Mesothelial cell of epicardium (in vitro differentiated cells): ENCODE measurements at regions not wholly inside any gene's neighbourhood (a gene's known extent, or its start where the extent isn't known, plus 50 kb on each side); places are given as distances from the start of the nearest gene placed in this dataset.
A peak's percentile ranks its signal among the peaks of the same experiment; 100 is the strongest.

Experiments
- DNase-seq, 2 experiments: peaks; one replicate each; pipeline ENCODE4 v3.0.0; 2021; ENCODE audit warnings: low spot score in 2 of 2; ENCODE audit not compliant: unreplicated experiment in 2 of 2
- H3K27ac Mint-ChIP-seq: 2 replicates; pipeline ENCODE4 v1.8.0; 2021; ENCODE audit warnings: mixed read lengths
- H3K27me3 Mint-ChIP-seq: 2 replicates; pipeline ENCODE4 v1.8.0; 2021; ENCODE audit warnings: low read depth, mixed read lengths
- H3K36me3 Mint-ChIP-seq: 2 replicates; pipeline ENCODE4 v1.8.0; 2021; ENCODE audit warnings: mixed read lengths
- H3K4me1 Mint-ChIP-seq: 2 replicates; pipeline ENCODE4 v1.8.0; 2021; ENCODE audit warnings: mixed read lengths
- H3K4me3 Mint-ChIP-seq: 2 replicates; pipeline ENCODE4 v1.8.0; 2021; ENCODE audit warnings: mild to moderate bottlenecking, moderate library complexity, mixed read lengths
- H3K9me3 Mint-ChIP-seq: 2 replicates; pipeline ENCODE4 v1.8.0; 2021; ENCODE audit warnings: mixed read lengths
- CTCF ChIP-seq: fragments of 200-600 bp; sonication (generic); IDR thresholded peaks from one replicate; pipeline ENCODE4 v1.5.0; 2021; ENCODE audit warnings: antibody characterized with exemption; ENCODE audit not compliant: unreplicated experiment

GRCh38 chr3:34832865-34833508 is 806.3 kb upstream of the ARPP21 start:
- Mint-ChIP-seq H3K4me3 (no peak overlapping the region), H3K4me1 (no peaks in the 10 kb centered on the region), H3K27ac (no peak overlapping the region), H3K27me3 (peaks cover 62% of the 10 kb centered on the region), H3K9me3 (peaks cover 3% of the 10 kb centered on the region), H3K36me3 (no peaks in the 10 kb centered on the region)
- no peak for DNase-seq
- no peak for TF ChIP-seq CTCF

DNA sequence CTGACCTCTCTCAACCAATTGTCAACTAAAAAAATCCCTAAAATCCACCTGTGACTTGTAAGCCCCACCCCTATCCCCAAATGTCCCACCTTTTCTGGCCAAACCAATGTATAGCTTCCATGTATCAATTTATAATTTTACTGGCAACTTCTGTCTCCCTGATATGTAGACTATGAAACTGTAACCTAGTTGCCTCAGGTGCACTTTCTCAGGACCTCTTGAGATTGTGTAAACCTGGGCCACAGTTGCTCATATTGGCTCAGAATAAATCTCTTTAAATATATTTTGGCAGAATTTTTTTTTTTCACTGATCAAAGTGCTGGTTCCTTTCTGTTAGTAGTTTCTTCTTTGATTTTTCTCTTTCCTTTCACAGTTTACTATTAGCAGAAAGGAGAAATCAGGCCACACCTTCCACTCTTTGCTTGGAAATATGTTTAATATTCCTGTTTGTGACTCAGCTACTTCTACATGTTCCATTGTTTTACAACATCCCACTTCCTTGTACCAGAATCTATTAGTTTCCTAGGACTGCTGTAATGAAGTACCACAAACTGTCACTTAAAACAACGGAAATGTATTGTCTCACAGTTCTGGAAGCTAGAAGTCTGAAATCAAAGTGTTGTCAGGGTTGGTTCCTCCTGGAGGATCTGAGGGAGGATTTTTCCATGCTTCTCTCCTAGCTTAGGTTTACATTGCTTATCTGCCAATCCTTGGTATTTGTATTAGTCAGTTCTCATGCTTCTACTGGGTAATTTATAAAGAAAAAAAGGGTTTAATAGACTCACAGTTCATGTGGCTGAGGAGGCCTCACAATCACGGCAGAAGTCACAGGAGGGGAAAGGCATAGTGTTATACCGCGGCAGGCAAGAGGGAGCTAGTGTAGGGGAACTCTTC is 801.2 kb upstream of the ARPP21 start:
- Mint-ChIP-seq H3K9me3 (no peaks in the 10 kb centered on the region), H3K27ac (no peak overlapping the region), H3K27me3 (peaks cover 62% of the 10 kb centered on the region), H3K4me1 (no peaks in the 10 kb centered on the region), H3K4me3 (no peak overlapping the region), H3K36me3 (no peaks in the 10 kb centered on the region)
- TF ChIP-seq CTCF = no peak
- no peak for DNase-seq

DNA sequence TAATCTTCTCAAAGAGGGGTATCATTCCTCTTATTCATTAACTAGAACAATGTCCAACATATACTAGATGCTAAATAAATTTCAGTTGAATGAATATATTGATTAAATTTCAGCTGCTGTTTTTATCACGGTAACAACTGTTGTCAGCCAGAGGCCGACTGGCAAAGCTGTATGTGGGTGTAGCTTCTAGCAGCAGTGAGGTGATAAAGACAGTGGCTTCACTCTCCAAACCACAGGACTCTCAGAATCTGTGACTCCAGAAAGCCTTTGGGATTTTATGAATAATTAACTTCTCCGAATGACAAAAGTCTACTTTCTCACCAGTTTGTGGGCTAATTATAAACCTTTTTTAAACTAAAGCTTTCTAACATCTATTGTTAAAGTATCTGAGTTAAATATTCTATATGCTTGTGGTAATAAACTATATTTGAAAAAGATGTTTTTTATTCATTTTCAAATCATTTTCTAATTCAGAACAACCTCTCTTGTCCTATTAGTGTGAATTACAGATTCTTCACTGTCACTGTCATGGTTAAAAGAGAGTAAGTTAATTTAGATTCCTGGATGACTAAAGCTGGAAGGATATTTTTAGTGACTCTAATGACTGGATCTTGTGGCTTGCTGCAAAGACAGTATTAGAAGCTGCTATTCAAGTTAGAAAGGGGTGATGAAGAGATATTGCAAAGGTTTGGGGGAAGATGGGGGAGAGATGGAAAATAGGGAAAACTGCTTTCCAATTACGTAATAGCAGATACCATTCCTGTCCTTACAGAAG is 796.4 kb upstream of the ARPP21 start:
- DNase-seq = no peak
- TF ChIP-seq CTCF = no peak
- no peak overlapping the region for H3K27ac Mint-ChIP-seq
- no peak overlapping the region for H3K4me3 Mint-ChIP-seq
- no peaks in the 10 kb centered on the region for H3K9me3 Mint-ChIP-seq
- no peaks in the 10 kb centered on the region for H3K36me3 Mint-ChIP-seq
- no peaks in the 10 kb centered on the region for H3K4me1 Mint-ChIP-seq
- peaks cover 85% of the 10 kb centered on the region for H3K27me3 Mint-ChIP-seq

GRCh38 chr3:34844323-34844620 is 795.1 kb upstream of the ARPP21 start:
- Mint-ChIP-seq H3K27ac (no peak overlapping the region), H3K4me1 (peaks cover 2% of the 10 kb centered on the region)

DNA sequence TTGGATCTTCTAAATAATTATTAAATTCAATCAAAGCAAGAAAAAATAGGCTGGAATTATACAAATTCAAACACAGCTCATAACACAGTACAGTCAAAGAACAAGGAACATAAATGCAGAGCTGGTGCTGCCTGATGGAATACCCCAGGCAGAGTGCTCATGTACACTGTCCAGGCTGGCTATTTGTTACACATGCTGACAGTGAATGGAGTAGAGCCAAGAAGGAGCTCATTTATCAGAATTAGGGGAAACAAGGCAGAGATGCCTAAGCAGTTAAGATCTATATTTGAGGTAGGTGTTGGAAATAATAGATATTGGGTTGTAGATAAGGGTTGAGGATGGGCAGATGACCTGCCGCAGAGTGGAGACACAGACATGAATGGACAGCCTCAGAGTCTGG is 788.2 kb upstream of the ARPP21 start:
- Mint-ChIP-seq H3K36me3 (no peaks in the 10 kb centered on the region), H3K27me3 (peaks cover 78% of the 10 kb centered on the region), H3K27ac (no peak overlapping the region), H3K4me3 (no peak overlapping the region), H3K4me1 (peaks cover 23% of the 10 kb centered on the region), H3K9me3 (no peaks in the 10 kb centered on the region)
- TF ChIP-seq CTCF = no peak
- peak in 1 of 2 experiments; percentile 38 for DNase-seq

More at GRCh38 chr3:34844323-34844620, 795.1 kb upstream of the ARPP21 start:
- TF ChIP-seq CTCF = no peak
- no peaks in the 10 kb centered on the region for H3K36me3 Mint-ChIP-seq
- DNase-seq = no peak
- H3K4me3 Mint-ChIP-seq = no peak overlapping the region
- peaks cover 84% of the 10 kb centered on the region for H3K27me3 Mint-ChIP-seq
- H3K9me3 Mint-ChIP-seq = no peaks in the 10 kb centered on the region
